Type B pancreatic cell (in vitro differentiated cells): ENCODE measurements at regions not wholly inside any gene's neighbourhood (a gene's known extent, or its start where the extent isn't known, plus 50 kb on each side); places are given as distances from the start of the nearest gene placed in this dataset.

ENCODE experiments used
- DNase-seq: peaks from one replicate; pipeline ENCODE4 v3.0.0; 2021; ENCODE audit warnings: mixed read lengths; ENCODE audit not compliant: unreplicated experiment; ENCODE audit errors: extremely low spot score
- H3K27ac Mint-ChIP-seq: 2 replicates; pipeline ENCODE4 v1.8.0; 2021; ENCODE audit warnings: mild to moderate bottlenecking, mixed read lengths
- H3K27me3 Mint-ChIP-seq: 2 replicates; pipeline ENCODE4 v1.8.0; 2021; ENCODE audit warnings: mixed read lengths
- H3K36me3 Mint-ChIP-seq: 2 replicates; pipeline ENCODE4 v1.8.0; 2021; ENCODE audit warnings: mixed read lengths
- H3K4me1 Mint-ChIP-seq: one replicate; pipeline ENCODE4 v1.8.0; 2021; ENCODE audit warnings: mixed read lengths; ENCODE audit not compliant: unreplicated experiment
- H3K4me3 Mint-ChIP-seq: 2 replicates; pipeline ENCODE4 v1.8.0; 2021; ENCODE audit warnings: mild to moderate bottlenecking, mixed read lengths
- H3K9me3 Mint-ChIP-seq: 2 replicates; pipeline ENCODE4 v1.8.0; 2021; ENCODE audit warnings: mixed read lengths
- TF ChIP-seq, protein P1 (sequence below): fragments of 200-600 bp; sonication (generic); conservative IDR thresholded peaks from 2 replicates; pipeline ENCODE4 v1.5.0; 2021; ENCODE audit warnings: antibody characterized with exemption, mild to moderate bottlenecking

GRCh38 chr15:55110446-55110845, 86.3 kb downstream of the RSL24D1 start:
- DNase-seq, result no peak

GRCh38 chr15:55108858-55109518, 87.8 kb downstream of the RSL24D1 start:
- no peaks in the 10 kb centered on the region for H3K9me3 Mint-ChIP-seq
- DNase-seq, result peak; percentile 79
- no peak overlapping the region for H3K4me3 Mint-ChIP-seq

More at GRCh38 chr15:55110446-55110845, 86.3 kb downstream of the RSL24D1 start:
- no peaks in the 10 kb centered on the region for H3K36me3 Mint-ChIP-seq
- no peaks in the 10 kb centered on the region for H3K9me3 Mint-ChIP-seq
- TF ChIP-seq, protein P1, sequence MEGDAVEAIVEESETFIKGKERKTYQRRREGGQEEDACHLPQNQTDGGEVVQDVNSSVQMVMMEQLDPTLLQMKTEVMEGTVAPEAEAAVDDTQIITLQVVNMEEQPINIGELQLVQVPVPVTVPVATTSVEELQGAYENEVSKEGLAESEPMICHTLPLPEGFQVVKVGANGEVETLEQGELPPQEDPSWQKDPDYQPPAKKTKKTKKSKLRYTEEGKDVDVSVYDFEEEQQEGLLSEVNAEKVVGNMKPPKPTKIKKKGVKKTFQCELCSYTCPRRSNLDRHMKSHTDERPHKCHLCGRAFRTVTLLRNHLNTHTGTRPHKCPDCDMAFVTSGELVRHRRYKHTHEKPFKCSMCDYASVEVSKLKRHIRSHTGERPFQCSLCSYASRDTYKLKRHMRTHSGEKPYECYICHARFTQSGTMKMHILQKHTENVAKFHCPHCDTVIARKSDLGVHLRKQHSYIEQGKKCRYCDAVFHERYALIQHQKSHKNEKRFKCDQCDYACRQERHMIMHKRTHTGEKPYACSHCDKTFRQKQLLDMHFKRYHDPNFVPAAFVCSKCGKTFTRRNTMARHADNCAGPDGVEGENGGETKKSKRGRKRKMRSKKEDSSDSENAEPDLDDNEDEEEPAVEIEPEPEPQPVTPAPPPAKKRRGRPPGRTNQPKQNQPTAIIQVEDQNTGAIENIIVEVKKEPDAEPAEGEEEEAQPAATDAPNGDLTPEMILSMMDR, result no peak
- no peaks in the 10 kb centered on the region for H3K27me3 Mint-ChIP-seq
- H3K27ac Mint-ChIP-seq, result no peak overlapping the region
- H3K4me3 Mint-ChIP-seq, result no peak overlapping the region
- peaks cover 5% of the 10 kb centered on the region for H3K4me1 Mint-ChIP-seq

DNA sequence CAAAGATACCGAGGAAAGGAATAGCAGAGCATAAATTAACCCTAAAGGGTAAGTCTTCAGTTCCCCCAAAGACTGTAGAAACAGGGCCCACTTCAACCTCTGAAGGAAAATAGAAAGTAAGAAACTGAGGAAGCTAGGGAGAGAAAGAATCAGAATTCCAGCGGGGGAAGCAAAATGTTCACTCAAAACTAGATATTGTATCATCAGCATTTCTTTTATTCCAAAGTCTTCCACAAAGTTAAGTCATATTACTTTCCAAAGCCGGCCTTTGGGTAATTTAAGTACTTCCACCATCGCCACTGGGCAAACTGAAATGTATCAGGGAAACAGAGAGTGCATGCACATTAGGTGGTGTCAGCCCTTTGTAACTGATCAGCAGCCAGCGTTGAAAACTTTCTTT, 88.3 kb downstream of the RSL24D1 start:
- DNase-seq, result no peak
- H3K27me3 Mint-ChIP-seq, result no peaks in the 10 kb centered on the region
- H3K9me3 Mint-ChIP-seq, result no peaks in the 10 kb centered on the region
- peaks cover 5% of the 10 kb centered on the region for H3K4me1 Mint-ChIP-seq
- TF ChIP-seq, protein P1, result no peak
- no peaks in the 10 kb centered on the region for H3K36me3 Mint-ChIP-seq
- H3K27ac Mint-ChIP-seq, result no peak overlapping the region
- H3K4me3 Mint-ChIP-seq, result no peak overlapping the region

More at GRCh38 chr15:55108858-55109518, 87.8 kb downstream of the RSL24D1 start:
- peaks cover 5% of the 10 kb centered on the region for H3K4me1 Mint-ChIP-seq
- TF ChIP-seq, protein P1, result peak; percentile 86
- H3K27ac Mint-ChIP-seq, result no peak overlapping the region
- H3K36me3 Mint-ChIP-seq, result no peaks in the 10 kb centered on the region
- no peaks in the 10 kb centered on the region for H3K27me3 Mint-ChIP-seq

- no peak overlapping the region for H3K4me3 Mint-ChIP-seq
- DNase-seq, result no peak
- H3K36me3 Mint-ChIP-seq, result no peaks in the 10 kb centered on the region
- TF ChIP-seq, protein P1, result no peak
- peaks cover 5% of the 10 kb centered on the region for H3K4me1 Mint-ChIP-seq
- H3K9me3 Mint-ChIP-seq, result no peaks in the 10 kb centered on the region
- peaks cover 2% of the 10 kb centered on the region for H3K27me3 Mint-ChIP-seq
- H3K27ac Mint-ChIP-seq, result no peak overlapping the region
Observed at GRCh38 chr15:55106155-55106554, 90.6 kb downstream of the RSL24D1 start.

DNA sequence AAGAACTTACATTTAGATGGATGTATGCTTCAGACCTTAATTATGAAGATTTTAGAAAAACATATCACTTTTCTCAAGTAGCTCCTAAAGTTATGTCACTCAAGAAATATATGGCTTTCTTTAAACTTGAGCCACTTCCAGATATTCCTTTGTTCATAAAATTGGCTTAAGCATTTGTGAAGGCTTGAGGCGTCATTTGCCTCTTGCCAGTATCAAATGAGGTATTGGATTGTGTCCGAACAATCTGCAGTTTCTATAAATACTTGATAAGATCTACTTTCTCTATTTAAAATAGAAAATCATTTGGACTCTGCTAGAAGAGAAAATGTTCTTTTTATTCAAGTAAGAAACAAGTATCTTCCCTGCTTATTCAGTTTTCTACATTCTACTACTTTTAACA, 102.6 kb downstream of the RSL24D1 start:
- no peaks in the 10 kb centered on the region for H3K27me3 Mint-ChIP-seq
- no peaks in the 10 kb centered on the region for H3K9me3 Mint-ChIP-seq
- no peaks in the 10 kb centered on the region for H3K4me1 Mint-ChIP-seq
- no peak overlapping the region for H3K4me3 Mint-ChIP-seq
- no peak for DNase-seq
- no peak overlapping the region for H3K27ac Mint-ChIP-seq
- no peaks in the 10 kb centered on the region for H3K36me3 Mint-ChIP-seq
- TF ChIP-seq, protein P1, result no peak
